ENCODE measurements at regions not wholly inside any gene's neighbourhood (a gene's known extent, or its start where the extent isn't known, plus 50 kb on each side); places are given as distances from the start of the nearest gene placed in this dataset.

- DNase-seq (ENCODE audit: low read depth), result no peak
Measured at GRCh38 chr6:18963439-18963838, 576.3 kb downstream of the RNF144B start.

GRCh38 chr6:18973251-18973650 is 586.1 kb downstream of the RNF144B start:
- no peak for DNase-seq (ENCODE audit: low read depth)

- DNase-seq (ENCODE audit: low read depth), result no peak
Measured at GRCh38 chr6:18976091-18976490, 588.9 kb downstream of the RNF144B start.

- DNase-seq (ENCODE audit: low read depth), result no peak
Measured at GRCh38 chr6:18976966-18977365, 589.8 kb downstream of the RNF144B start.

GRCh38 chr6:18978337-18979128 is 591.4 kb downstream of the RNF144B start:
- DNase-seq (ENCODE audit: low read depth), result no peak

GRCh38 chr6:18985061-18985460 is 597.9 kb downstream of the RNF144B start:
- no peak for DNase-seq (ENCODE audit: low read depth)

GRCh38 chr6:18985996-18986395 is 598.8 kb downstream of the RNF144B start:
- DNase-seq (ENCODE audit: low read depth), result no peak

GRCh38 chr6:18988636-18989035 is 601.5 kb downstream of the RNF144B start:
- no peak for DNase-seq (ENCODE audit: low read depth)

- DNase-seq (ENCODE audit: low read depth), result peak; percentile 1
Measured at GRCh38 chr6:18990059-18990978, 603.2 kb downstream of the RNF144B start.

- no peak for DNase-seq (ENCODE audit: low read depth)
Measured at GRCh38 chr6:18997375-18997826, 610.3 kb downstream of the RNF144B start.

GRCh38 chr6:19002976-19003560 is 615.9 kb downstream of the RNF144B start:
- DNase-seq (ENCODE audit: low read depth), result no peak

- no peak for DNase-seq (ENCODE audit: low read depth)
Measured at GRCh38 chr6:19004176-19004575, 617.0 kb downstream of the RNF144B start.

- DNase-seq (ENCODE audit: low read depth), result no peak
Measured at GRCh38 chr6:19009769-19010168, 622.6 kb downstream of the RNF144B start.

GRCh38 chr6:19013026-19013705 is 626.0 kb downstream of the RNF144B start:
- DNase-seq (ENCODE audit: low read depth), result no peak

- DNase-seq (ENCODE audit: low read depth), result no peak
Measured at GRCh38 chr6:19024737-19025136, 637.6 kb downstream of the RNF144B start.

GRCh38 chr6:19028201-19028600 is 641.1 kb downstream of the RNF144B start:
- DNase-seq (ENCODE audit: low read depth), result no peak

GRCh38 chr6:19032591-19033295 is 645.6 kb downstream of the RNF144B start:
- DNase-seq (ENCODE audit: low read depth), result no peak

GRCh38 chr6:19033683-19034082 is 646.5 kb downstream of the RNF144B start:
- DNase-seq (ENCODE audit: low read depth), result no peak

- DNase-seq (ENCODE audit: low read depth), result no peak
Measured at GRCh38 chr6:19034986-19035385, 647.8 kb downstream of the RNF144B start.

- DNase-seq (ENCODE audit: low read depth), result no peak
Measured at GRCh38 chr6:19035461-19036195, 648.5 kb downstream of the RNF144B start.

- no peak for DNase-seq (ENCODE audit: low read depth)
Measured at GRCh38 chr6:19036196-19036555, 649.0 kb downstream of the RNF144B start.
